ENCODE measurements at regions not wholly inside any gene's neighbourhood (a gene's known extent, or its start where the extent isn't known, plus 50 kb on each side); places are given as distances from the start of the nearest gene placed in this dataset.

DNA sequence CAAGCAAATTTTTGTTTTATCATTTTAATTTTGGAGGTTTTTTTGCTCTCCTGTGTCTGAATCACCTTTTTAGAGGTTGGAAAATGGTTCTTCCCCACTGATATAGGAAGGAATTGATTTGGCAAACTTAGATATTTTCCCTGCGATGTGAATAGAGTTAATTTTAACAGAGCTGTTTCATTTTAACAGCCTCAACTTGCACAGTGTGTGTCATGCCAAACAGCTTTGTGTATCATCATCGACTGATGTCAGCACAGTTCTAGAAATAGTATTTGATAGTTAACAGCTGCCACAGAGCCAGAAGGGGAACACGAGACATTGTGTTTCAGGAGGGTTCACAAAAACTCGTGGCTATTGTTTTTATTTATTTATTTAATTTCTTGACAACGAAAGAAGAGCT lies 243.1 kb upstream of the FOXN3 start:
- no peak for DNase-seq
- Histone ChIP-seq H3K36me3 (ENCODE audit: low read depth, missing control alignments) (no peaks in the 10 kb centered on the region), H3K27ac (no peak overlapping the region), H3K27me3 (no peaks in the 10 kb centered on the region), H3K4me3 (no peak overlapping the region), H3K4me1 (no peaks in the 10 kb centered on the region), H3K9me3 (no peaks in the 10 kb centered on the region)
- intact Hi-C loops (cut with DNase I; ENCODE audit: low total_unique reads) = no loop called here
- TF ChIP-seq, protein P1, sequence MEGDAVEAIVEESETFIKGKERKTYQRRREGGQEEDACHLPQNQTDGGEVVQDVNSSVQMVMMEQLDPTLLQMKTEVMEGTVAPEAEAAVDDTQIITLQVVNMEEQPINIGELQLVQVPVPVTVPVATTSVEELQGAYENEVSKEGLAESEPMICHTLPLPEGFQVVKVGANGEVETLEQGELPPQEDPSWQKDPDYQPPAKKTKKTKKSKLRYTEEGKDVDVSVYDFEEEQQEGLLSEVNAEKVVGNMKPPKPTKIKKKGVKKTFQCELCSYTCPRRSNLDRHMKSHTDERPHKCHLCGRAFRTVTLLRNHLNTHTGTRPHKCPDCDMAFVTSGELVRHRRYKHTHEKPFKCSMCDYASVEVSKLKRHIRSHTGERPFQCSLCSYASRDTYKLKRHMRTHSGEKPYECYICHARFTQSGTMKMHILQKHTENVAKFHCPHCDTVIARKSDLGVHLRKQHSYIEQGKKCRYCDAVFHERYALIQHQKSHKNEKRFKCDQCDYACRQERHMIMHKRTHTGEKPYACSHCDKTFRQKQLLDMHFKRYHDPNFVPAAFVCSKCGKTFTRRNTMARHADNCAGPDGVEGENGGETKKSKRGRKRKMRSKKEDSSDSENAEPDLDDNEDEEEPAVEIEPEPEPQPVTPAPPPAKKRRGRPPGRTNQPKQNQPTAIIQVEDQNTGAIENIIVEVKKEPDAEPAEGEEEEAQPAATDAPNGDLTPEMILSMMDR (IDR thresholded peaks at IDR 0.05) = no peak
- TF ChIP-seq POLR2A (IDR thresholded peaks at IDR 0.05) = no peak
- 49 to 58% methylated on average over 5 of the region's 5 CpGs for WGBS, 2 donors

DNA sequence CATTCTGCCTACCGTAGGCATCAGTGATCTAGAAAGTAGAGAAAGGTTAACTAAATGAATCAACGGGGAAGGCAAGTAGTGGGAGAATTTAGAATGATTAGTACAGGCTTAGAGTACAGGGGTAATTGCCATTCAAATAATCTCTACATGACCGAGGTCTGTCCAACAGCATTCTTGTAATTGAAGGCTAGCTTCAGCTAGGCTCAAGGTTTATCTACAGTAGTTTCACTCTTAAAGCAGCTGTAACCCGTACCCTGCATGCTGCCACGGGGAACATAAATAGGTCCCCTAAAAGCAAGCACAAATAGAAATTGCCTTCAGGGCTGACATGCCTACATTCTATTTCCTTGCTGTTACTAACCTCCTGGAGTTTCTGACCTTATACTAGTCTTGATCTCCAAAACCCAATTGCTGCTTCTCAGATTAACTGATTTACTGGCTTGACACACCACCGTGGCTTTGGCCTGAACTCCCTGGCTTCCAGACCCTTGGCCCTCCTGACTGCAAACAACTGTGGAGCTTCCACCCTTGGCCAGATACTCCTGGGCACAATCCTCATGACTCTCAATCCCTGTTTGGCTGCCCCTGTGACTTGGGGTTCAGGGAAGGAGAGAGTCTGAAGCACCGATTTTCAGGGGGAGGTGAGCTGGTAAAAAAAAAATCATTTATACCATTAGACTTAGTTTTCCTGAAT lies 242.1 kb upstream of the FOXN3 start:
- Histone ChIP-seq H3K4me3 (no peak overlapping the region), H3K27ac (no peak overlapping the region), H3K9me3 (no peaks in the 10 kb centered on the region), H3K36me3 (ENCODE audit: low read depth, missing control alignments) (no peaks in the 10 kb centered on the region), H3K4me1 (no peaks in the 10 kb centered on the region), H3K27me3 (no peaks in the 10 kb centered on the region)
- 71 to 75% methylated on average over 7 of the region's 7 CpGs for WGBS, 2 donors
- DNase-seq = no peak
- TF ChIP-seq, protein P1 (IDR thresholded peaks at IDR 0.05) = no peak
- no peak for TF ChIP-seq POLR2A (IDR thresholded peaks at IDR 0.05)
- intact Hi-C loops (cut with DNase I; ENCODE audit: low total_unique reads) = no loop called here

DNA sequence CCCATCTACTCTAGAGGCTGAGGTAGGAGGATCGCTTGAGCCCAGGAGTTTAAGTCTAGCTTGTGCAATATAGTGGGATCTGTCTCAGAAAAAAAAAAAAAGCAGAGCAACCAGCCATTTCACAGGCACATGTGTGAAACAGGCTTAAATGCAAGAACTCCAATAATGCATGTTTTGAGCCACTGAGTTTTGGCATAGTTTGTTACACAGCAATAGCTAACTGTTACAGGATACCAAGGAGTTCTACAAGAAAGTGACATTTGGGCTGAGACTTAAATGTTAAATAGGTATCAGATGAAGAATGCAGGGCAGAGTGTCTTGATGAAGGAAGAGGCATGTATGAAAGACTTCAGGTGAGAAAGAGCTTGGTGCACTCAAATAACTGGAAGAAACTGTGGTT lies 240.0 kb upstream of the FOXN3 start:
- DNase-seq = no peak
- no peaks in the 10 kb centered on the region for H3K27me3 ChIP-seq
- TF ChIP-seq POLR2A (IDR thresholded peaks at IDR 0.05) = no peak
- TF ChIP-seq, protein P1 (IDR thresholded peaks at IDR 0.05) = no peak
- no peaks in the 10 kb centered on the region for H3K4me1 ChIP-seq
- no peak overlapping the region for H3K27ac ChIP-seq
- H3K4me3 ChIP-seq = no peak overlapping the region
- H3K36me3 ChIP-seq (ENCODE audit: low read depth, missing control alignments) = no peaks in the 10 kb centered on the region
- intact Hi-C loops (cut with DNase I; ENCODE audit: low total_unique reads) = no loop called here
- 94 to 97% methylated on average over 1 of the region's 1 CpG for WGBS, 2 donors
- no peaks in the 10 kb centered on the region for H3K9me3 ChIP-seq

DNA sequence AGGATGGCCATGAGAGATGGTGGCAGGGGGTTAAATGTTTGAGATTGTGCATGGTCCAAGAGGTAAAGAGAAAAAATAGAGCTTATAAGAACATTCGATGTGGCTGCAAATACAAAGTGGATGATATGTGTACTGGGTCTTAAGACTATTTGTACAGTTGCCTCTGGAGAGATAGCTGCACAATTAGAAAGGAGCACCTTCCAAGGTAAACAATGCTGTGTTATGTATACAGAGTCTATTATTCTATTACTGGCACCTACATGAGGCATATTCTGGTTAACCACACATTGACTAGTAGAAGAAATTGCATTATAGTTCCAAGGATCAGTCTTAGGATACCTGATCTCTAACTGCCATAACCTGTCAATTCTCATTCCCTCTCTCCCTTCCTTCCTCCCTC lies 238.0 kb upstream of the FOXN3 start:
- no peaks in the 10 kb centered on the region for H3K36me3 ChIP-seq (ENCODE audit: low read depth, missing control alignments)
- 66 to 68% methylated on average over 1 of the region's 1 CpG for WGBS, 2 donors
- H3K27ac ChIP-seq = no peak overlapping the region
- no peak for DNase-seq
- no peaks in the 10 kb centered on the region for H3K9me3 ChIP-seq
- no peaks in the 10 kb centered on the region for H3K4me1 ChIP-seq
- no peak overlapping the region for H3K4me3 ChIP-seq
- no peaks in the 10 kb centered on the region for H3K27me3 ChIP-seq
- intact Hi-C loops (cut with DNase I; ENCODE audit: low total_unique reads) = no loop called here
- no peak for TF ChIP-seq POLR2A (IDR thresholded peaks at IDR 0.05)
- TF ChIP-seq, protein P1 (IDR thresholded peaks at IDR 0.05) = no peak

DNA sequence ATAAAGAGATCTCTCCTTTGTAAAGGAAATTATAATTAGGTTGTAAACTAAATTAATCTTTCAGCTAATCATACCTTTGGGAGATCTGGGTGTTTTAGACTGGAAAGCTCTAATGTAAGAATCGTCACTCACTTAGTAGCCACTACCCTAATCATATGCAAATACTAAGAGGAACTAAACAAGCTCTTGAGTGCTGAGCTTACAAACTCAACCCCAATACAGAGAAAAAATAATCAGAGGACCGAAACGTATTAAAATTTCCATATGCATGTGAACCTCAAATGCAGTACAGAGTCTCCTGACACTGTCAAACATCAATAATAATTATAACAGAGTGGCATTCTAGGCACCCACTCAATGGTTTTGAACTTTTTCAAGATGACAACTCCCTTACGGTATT lies 235.3 kb upstream of the FOXN3 start:
- DNase-seq = no peak

More for the DNA sequence above, 235.3 kb upstream of the FOXN3 start:
- H3K9me3 ChIP-seq = no peaks in the 10 kb centered on the region
- H3K4me1 ChIP-seq = no peaks in the 10 kb centered on the region
- intact Hi-C loops (cut with DNase I; ENCODE audit: low total_unique reads) = no loop called here
- no peak overlapping the region for H3K27ac ChIP-seq
- no peaks in the 10 kb centered on the region for H3K36me3 ChIP-seq (ENCODE audit: low read depth, missing control alignments)
- no peaks in the 10 kb centered on the region for H3K27me3 ChIP-seq
- H3K4me3 ChIP-seq = no peak overlapping the region
- TF ChIP-seq, protein P1 (IDR thresholded peaks at IDR 0.05) = no peak
- no peak for TF ChIP-seq POLR2A (IDR thresholded peaks at IDR 0.05)
- WGBS, 2 donors = 85% methylated on average over 4 of the region's 4 CpGs
